Fibroblast of skin of left biceps (primary cell): ENCODE measurements at regions not wholly inside any gene's neighbourhood (a gene's known extent, or its start where the extent isn't known, plus 50 kb on each side); places are given as distances from the start of the nearest gene placed in this dataset.
"Not testable (repeated sequence)": the region's sequence is repeated elsewhere in the genome, so short reads cannot be mapped to it uniquely, and the experiment has no call there.

Experiments
- DNase-seq, 2 experiments: peaks; one replicate each; pipeline ENCODE4 v3.0.0-alpha.2; 2013; ENCODE audit warnings: low read depth in 2 of 2

GRCh38 chr6:113654396-113654795 lies 202.7 kb upstream of the MARCKS start:
- no peak for DNase-seq

GRCh38 chr6:113655761-113656160 lies 201.4 kb upstream of the MARCKS start:
- DNase-seq, result no peak

- no peak for DNase-seq
Measured at GRCh38 chr6:113659762-113660404, 197.3 kb upstream of the MARCKS start.

DNA sequence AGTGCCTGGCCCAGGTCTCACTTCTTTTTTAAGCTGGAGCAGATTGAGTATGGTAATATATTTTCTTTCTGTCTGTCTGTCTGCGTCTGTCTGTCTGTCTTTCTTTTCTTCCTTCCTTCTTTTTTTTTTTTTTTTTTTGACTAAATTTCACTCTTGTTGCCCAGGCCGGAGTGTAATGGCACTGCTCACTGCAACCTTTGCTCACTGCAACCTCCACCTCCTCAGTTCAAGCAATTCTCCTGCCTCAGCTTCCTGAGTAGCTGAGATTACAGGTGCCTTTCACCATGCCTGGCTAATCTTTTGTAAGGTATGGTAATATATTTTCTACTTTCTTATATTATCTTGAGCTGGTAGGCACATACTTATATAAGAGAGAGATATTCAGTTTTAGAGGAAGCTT lies 196.3 kb upstream of the MARCKS start:
- DNase-seq, result no peak

DNA sequence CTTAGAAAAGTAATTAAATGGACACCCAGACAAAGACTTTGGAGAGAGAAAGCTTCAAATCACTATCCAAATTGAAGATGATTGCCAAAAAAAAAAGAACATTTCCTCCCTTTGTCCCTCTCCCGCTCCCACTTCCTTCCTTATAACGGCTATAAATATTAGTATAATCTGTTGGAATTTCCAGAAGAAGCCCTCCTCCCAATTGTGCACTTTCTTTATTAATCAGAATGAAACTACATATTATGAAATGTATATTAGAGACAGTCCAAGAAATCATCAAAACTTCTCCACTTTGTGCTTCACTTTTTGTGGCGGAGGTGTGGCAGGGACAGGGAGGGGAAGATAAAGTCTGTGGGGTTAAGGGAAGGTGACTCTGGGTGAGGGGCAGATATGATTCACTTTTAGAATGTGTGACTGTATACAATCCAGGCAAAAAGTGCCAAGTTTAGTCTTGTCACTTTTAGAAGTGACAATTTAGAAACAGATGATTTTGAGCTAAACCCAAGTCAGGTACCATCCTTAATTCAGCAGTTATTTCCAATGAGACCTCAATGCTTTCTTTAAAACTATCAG lies 195.0 kb upstream of the MARCKS start:
- no peak for DNase-seq

DNA sequence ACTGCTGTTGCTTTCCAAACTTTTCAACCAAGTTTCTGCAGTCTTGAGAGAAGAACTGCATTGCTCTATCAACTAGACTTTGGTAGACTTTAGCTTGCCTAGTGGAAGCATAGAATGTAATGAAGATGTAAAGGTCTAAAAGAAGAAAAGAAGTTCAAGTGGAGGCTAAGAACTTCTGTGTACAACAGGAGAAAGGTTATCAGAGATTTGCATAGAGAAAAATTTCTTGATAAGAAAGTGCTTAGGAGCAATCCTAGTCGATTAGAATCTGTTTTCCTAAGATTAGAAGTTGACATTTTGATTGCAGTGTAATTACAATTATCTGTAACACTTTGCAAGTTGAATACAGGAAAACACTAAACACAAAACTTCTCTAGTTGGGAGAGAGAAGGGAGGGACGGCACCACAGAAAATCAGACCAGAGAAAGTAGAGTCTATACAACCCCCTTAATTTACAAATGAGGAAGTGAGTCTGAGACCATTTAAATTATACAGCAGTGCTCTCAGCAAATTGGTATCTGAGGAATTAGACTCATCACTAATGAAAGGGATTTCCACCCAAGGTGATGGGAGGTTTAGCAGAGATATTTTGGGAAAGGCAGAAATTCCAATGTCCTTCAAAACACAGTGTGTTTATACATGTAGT lies 194.3 kb upstream of the MARCKS start:
- DNase-seq, result no peak

DNA sequence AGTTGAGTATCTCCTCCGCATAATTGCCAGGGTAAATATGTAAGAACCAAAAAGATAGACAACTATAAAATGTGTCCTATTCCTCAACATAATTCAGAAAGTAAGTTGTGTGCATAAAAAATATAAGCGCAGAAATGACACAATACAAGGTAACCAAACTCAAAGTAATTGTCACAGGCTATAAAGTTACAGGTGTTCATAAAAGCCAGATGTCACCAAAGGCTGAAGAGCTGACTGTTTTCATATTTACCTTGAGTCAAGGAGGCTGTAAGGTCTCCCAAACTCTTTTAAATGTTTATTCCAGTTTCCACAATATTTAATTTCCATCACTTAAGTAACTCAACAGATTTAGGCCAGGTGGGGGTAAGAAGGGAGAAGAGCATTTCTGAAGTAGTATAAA lies 192.2 kb upstream of the MARCKS start:
- no peak for DNase-seq

DNA sequence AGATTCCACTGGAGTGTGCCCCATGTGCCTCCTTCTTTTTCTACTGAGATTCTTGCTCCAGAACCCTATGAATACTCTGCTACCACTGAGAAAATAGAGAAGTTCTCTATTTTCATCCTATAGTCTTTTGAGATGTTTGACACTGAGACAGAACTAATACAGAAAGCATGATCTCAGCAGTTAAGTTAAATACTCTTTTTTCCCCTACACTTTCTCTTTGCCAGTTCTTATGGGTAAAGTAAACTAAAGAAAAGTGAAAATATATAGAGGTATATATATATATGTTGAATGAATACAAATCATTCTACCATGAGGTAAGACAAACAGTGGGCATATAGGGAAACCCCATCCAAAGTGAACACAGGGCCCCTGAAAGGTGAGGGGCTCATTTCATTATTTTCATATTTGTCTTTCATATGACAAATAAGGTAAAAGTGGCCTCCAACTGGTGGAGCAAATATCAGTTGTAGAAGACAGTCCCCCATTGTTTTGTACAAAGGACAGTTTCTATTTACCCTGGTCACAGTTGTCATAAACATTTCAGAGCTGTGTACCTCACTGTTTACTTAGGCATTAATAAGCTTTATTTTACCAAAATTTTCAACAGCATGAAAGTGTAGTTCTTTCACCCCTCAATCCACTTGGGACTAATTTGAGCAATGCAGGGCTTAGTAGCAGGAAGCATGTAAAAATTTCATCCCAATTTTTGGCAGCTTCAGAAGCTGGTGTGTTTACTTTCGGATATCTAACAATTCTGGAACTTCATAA lies 188.3 kb upstream of the MARCKS start:
- DNase-seq, result no peak

DNA sequence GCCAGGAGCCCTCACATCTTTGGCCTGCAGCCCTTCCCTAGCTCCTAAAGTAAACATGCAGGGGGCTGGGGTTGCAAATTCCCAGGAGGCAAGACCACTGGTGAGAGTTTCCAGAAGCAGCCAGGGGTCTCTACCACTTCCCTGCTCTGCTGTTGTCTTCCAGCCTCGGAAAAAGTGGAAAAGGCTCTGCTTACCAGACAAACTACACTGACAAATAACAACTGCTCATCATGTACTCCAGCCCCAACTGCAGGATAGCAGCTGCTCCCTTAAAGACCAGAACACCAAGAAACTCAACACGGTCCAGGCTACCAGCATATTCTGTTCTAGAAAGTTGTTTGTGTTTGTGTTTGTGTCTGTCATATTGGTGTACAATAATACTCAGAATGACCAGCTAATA lies 187.5 kb upstream of the MARCKS start:
- DNase-seq, result no peak

DNA sequence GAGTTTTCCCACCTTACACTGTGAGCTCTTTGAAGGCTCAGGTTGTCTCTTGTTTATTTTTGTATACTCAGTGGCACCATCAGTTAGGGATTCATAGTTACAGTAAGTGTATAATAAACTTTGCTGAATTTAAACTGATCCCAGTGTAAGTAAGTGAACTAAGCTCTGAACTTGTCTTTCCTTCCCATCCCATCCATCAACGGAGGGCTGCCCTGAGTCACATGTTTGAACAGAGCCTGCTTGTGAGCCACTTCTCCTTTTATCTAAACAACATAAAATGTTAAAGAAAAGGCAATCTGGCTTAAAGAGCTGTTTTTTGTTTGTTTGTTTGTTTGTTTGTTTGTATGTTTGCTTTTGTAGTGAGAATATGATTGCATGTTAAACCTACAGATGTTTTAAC lies 185.7 kb upstream of the MARCKS start:
- DNase-seq, result no peak

DNA sequence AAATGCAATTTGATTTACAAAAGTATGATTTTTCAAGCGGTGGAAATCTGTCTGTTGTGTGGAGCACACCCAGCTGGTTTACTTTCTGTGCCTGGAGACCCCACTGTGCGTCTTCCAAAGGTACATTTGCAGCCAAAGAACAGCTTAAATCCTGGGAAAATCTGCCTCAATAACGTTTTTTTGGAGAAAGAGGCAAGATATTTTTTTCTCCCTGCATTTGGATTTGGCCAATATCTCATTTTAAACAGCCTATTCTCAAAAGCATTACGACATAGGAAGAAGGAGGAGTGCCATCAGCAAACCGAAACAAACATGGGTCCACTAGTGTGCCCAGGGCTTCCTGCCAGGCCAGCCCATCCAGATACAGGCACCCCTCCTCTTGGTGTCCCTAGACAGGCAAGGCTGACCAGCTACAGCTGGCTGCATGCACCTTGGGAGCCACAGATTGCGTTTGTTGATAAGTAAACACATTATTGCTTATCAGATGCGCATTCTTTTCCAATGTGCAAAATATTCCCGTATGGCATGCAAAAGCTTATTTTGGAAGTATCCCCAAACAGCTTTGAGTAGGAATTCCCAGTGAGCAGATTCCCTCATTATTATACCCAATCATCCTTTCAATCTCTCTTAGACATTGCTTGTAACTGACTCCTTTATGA lies 184.5 kb upstream of the MARCKS start:
- DNase-seq, result no peak

GRCh38 chr6:113674075-113674474 lies 183.1 kb upstream of the MARCKS start:
- DNase-seq, result no peak

DNA sequence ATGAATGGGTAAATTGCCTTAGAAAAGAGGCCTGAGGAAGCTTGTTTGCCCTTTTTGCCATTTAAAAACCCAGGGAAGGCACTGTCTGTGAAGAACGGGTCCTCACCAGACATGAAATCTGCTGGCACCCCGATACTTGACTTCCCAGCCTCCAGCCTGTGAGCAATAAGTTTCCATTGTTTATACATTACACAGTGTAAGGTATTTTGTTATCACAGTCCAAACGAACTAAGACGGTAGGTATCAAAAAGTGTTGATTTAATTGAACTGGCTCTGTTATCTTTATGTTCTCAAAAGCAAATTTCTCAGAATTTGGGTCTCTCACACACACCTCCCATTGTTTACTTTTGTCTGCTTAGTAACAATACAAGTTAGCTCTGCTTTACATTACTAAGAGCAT lies 181.1 kb upstream of the MARCKS start:
- no peak for DNase-seq

GRCh38 chr6:113676968-113677367 lies 180.2 kb upstream of the MARCKS start:
- no peak for DNase-seq

DNA sequence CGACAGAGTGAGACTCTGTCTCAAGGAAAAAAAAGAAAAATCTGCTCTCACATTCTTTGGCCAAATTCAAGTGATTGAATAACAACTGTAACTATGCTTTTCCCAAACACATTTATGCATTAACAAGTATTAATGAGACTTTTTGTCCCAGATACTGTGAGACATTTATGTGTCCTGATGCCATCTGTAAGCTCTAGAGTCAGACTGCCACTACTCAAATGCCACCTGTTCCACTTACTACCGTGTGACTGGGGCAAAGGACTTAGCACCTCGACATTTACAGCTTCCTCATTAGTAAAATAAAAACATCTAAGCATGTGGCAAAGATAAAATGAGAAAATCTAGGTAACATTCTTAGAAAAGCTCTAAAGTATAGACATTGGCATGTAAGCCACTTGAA lies 178.1 kb upstream of the MARCKS start:
- DNase-seq, result no peak

- DNase-seq, result no peak
Measured at GRCh38 chr6:113680301-113680700, 176.8 kb upstream of the MARCKS start.

GRCh38 chr6:113683968-113684367 lies 173.2 kb upstream of the MARCKS start:
- DNase-seq, result no peak

DNA sequence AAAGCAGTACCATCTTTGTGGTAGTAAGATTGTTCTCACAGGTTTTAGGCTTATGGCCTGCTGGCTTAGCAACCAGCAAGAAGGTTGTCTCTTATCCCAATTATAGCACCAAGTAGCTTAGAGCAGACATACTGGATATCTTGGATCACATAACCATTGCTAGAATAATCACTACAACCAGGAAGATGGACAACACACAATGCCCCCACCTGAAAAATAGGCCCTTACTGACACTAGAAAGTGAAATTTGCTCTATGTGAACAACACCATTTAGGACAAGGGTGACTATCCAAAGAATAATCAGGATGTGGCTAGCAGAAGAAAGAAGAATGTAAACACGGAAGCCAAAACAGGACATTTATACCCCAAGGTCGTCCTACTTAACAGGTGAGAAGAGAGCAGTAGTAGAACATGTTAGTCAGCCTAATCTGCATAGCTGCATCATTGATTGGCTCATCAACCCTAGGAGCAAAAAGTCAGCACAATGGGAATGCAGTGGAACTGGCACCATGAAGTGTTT lies 172.7 kb upstream of the MARCKS start:
- DNase-seq, result no peak

- DNase-seq, result no peak
Measured at GRCh38 chr6:113686049-113686448, 171.1 kb upstream of the MARCKS start.

DNA sequence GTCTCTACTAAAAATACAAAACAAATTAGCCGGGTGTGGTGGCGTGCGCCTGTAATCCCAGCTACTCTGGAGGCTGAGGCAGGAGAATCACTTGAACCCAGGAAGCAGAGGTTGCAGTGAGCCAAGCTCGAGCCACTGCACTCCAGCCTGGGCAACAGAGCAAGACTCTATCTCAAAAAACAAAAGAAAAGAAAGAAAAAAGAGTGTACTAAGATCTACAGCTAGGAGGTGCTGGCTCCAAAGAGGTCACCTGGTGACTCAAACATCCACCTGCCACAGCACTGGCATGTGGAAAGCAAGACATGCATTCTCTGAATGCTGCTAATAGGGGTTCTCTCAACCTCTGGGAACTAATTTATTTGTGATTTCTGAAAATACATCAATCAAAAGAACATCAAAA lies 167.5 kb upstream of the MARCKS start:
- DNase-seq, result not testable (repeated sequence)

- DNase-seq, result peak; percentile 62 to 64
Measured at GRCh38 chr6:113690281-113691259, 166.6 kb upstream of the MARCKS start.
